Lower leg skin (tissue), 3 donors: ENCODE measurements at regions not wholly inside any gene's neighbourhood (a gene's known extent, or its start where the extent isn't known, plus 50 kb on each side); places are given as distances from the start of the nearest gene placed in this dataset.

Experiments used
- POLR2A ChIP-seq, 2 donors: fragments of 450-650 bp; IDR thresholded peaks; one replicate each; pipeline ENCODE4 v1.6.1; 2016 to 2017; ENCODE audit warnings: antibody characterized with exemption in 2 of 2, mild to moderate bottlenecking in 1 of 2, moderate library complexity in 1 of 2
- TF ChIP-seq, protein P1 (sequence below), 3 donors: fragments of 450-650 bp; IDR thresholded peaks; one replicate each; pipeline ENCODE4 v1.5.1; 2016; ENCODE audit warnings: antibody characterized with exemption in 3 of 3, mild to moderate bottlenecking in 3 of 3, moderate library complexity in 2 of 3

DNA sequence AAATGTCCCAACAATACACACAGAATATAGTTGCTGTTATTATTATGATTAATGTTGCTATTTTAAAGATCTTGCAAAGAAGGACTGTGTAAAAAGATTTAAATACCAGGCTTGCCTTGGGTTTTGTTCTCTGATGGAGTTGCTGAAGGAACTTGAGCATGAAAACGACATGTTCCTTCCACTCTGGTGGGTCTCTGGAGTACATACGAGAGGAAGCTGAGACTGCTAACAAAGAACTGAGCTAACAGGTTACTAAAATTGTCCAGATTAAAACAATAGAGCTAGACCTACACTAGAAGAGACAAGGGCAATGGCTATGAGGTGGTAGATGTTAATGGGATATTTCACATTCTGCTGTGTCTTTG is 612.2 kb downstream of the TSN start:
- TF ChIP-seq, protein P1, sequence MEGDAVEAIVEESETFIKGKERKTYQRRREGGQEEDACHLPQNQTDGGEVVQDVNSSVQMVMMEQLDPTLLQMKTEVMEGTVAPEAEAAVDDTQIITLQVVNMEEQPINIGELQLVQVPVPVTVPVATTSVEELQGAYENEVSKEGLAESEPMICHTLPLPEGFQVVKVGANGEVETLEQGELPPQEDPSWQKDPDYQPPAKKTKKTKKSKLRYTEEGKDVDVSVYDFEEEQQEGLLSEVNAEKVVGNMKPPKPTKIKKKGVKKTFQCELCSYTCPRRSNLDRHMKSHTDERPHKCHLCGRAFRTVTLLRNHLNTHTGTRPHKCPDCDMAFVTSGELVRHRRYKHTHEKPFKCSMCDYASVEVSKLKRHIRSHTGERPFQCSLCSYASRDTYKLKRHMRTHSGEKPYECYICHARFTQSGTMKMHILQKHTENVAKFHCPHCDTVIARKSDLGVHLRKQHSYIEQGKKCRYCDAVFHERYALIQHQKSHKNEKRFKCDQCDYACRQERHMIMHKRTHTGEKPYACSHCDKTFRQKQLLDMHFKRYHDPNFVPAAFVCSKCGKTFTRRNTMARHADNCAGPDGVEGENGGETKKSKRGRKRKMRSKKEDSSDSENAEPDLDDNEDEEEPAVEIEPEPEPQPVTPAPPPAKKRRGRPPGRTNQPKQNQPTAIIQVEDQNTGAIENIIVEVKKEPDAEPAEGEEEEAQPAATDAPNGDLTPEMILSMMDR (IDR thresholded peaks at IDR 0.05), result no peak
- no peak for TF ChIP-seq POLR2A (IDR thresholded peaks at IDR 0.05)
